Fibroblast of villous mesenchyme (primary cell): ENCODE measurements at regions not wholly inside any gene's neighbourhood (a gene's known extent, or its start where the extent isn't known, plus 50 kb on each side); places are given as distances from the start of the nearest gene placed in this dataset.

Experiments
- DNase-seq: peaks from one replicate; pipeline ENCODE4 v3.0.0-alpha.2; 2010; ENCODE audit warnings: low read depth
- H3K4me3 ChIP-seq: 2 replicates; pipeline ENCODE4 v1.5.1; 2011; ENCODE audit warnings: low read depth, mild to moderate bottlenecking, low read length
- TF ChIP-seq, protein P1 (sequence below): IDR thresholded peaks from 2 replicates; pipeline ENCODE4 v1.5.1; 2012; ENCODE audit warnings: low read depth, mild to moderate bottlenecking, low read length; ENCODE audit not compliant: insufficient read depth

GRCh38 chr3:127105587-127105986 lies 87.3 kb upstream of the PRR23E start:
- TF ChIP-seq, protein P1, sequence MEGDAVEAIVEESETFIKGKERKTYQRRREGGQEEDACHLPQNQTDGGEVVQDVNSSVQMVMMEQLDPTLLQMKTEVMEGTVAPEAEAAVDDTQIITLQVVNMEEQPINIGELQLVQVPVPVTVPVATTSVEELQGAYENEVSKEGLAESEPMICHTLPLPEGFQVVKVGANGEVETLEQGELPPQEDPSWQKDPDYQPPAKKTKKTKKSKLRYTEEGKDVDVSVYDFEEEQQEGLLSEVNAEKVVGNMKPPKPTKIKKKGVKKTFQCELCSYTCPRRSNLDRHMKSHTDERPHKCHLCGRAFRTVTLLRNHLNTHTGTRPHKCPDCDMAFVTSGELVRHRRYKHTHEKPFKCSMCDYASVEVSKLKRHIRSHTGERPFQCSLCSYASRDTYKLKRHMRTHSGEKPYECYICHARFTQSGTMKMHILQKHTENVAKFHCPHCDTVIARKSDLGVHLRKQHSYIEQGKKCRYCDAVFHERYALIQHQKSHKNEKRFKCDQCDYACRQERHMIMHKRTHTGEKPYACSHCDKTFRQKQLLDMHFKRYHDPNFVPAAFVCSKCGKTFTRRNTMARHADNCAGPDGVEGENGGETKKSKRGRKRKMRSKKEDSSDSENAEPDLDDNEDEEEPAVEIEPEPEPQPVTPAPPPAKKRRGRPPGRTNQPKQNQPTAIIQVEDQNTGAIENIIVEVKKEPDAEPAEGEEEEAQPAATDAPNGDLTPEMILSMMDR, result no peak
- no peak for DNase-seq
- no peak overlapping the region for H3K4me3 ChIP-seq

DNA sequence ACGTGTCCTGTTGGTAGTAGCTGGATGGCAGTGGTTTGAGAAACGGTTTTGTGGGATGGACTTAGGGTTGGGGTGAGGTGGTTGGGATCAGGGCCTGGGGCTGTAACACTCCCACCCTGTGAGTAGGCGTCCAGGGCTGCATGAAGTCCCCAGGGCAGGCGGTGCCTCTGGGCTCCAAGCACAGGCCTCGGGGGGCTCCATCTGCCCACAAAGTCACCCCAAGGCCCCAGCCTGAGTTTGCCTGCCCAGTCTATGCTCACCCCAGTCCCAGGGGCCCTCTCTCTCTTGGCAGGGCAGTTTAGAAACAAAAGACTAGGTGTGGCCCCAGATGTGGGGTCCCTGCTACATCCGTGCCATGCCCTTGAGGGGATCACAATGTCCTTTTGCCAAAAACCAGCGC lies 86.9 kb upstream of the PRR23E start:
- no peak overlapping the region for H3K4me3 ChIP-seq
- TF ChIP-seq, protein P1, result no peak
- no peak for DNase-seq

GRCh38 chr3:127106456-127106855 lies 86.5 kb upstream of the PRR23E start:
- DNase-seq, result no peak
- TF ChIP-seq, protein P1, result no peak
- no peak overlapping the region for H3K4me3 ChIP-seq

DNA sequence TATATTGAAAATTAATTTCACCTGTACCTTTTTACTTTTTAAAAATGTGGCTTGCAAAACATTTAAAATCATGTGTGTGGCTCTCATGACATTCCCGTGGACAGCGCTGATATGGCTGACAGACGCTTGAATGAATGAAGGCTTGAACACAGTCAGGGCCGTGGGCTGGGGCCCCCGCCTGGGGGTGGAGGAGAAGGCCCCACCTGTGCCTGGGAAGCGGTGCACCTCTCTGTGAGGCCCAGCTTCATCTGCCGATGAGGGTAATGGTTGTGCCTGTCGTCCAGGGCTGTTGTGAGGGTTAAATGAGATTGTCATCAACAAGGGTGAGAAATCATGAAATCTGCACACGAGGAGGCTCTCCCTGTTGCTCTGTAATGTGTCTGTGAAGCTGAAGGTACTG lies 85.9 kb upstream of the PRR23E start:
- TF ChIP-seq, protein P1, result no peak
- DNase-seq, result no peak
- H3K4me3 ChIP-seq, result no peak overlapping the region

DNA sequence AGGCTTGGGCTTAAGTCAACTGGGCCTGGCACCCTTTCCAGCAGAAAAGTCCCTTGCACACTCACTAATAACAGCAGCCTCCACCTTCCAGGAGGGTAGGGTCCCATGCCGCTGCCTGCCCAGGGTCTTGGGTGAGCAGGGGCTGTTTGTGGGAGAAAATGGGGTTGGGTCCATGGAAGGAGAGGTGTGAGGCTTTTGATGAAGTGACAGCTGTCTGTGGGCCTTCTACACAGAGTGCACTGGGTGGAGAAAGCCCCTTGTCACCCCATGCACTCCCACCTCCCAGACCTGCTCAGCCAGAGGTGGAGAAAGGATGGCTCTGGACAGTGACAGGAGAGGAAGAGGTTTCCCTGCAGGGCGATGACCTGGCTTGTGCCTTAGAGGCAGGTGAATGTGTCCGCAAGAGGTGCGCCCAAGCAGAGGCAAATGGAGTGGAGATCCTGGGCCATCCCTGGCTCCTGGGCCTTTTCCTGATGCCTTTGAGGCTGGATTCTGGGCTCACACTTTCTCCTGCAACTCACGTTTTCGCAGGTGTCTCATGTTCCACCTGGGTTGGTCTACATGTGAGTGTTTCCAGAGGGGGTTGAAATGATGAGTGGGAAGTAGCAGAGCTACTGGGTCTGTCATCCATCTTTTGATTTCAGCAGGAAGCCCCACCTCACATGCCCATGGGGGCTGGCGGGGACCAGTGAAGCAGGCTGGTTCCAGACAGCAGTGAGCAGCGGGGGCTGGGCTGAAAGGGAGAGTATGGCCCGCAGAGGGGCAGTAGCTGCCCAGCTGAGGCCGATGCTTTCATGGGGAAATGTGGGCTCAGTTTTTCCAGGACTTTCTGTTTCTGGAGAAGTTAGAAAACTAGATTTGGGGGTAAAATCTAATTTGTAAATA lies 85.2 kb upstream of the PRR23E start:
- DNase-seq, result no peak
- TF ChIP-seq, protein P1, result no peak
- no peak overlapping the region for H3K4me3 ChIP-seq

- DNase-seq, result no peak
- TF ChIP-seq, protein P1, result no peak
- no peak overlapping the region for H3K4me3 ChIP-seq
These were observed 84.1 kb upstream of the PRR23E start for GRCh38 chr3:127108796-127109195.
